ENCODE measurements at regions not wholly inside any gene's neighbourhood (a gene's known extent, or its start where the extent isn't known, plus 50 kb on each side); places are given as distances from the start of the nearest gene placed in this dataset.

DNA sequence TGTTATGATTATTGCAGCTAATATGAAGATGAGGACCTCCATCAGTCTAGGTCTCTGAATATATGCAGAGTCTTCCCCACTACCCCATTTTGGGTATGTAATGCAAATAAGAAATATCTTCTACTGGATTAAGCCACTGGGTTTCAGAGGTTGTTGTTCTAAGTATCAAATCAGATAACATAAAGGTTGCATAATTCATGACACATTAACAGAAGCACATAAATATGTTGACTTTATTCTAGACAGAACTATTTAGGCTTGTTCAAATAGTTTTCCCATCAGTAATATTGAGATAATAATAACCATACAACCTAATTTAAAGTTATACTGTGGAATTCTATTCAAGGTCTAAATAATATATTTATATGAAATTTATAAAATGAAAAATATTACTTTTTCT lies 157.1 kb downstream of the ETV1 start:
- TF ChIP-seq, protein P1, sequence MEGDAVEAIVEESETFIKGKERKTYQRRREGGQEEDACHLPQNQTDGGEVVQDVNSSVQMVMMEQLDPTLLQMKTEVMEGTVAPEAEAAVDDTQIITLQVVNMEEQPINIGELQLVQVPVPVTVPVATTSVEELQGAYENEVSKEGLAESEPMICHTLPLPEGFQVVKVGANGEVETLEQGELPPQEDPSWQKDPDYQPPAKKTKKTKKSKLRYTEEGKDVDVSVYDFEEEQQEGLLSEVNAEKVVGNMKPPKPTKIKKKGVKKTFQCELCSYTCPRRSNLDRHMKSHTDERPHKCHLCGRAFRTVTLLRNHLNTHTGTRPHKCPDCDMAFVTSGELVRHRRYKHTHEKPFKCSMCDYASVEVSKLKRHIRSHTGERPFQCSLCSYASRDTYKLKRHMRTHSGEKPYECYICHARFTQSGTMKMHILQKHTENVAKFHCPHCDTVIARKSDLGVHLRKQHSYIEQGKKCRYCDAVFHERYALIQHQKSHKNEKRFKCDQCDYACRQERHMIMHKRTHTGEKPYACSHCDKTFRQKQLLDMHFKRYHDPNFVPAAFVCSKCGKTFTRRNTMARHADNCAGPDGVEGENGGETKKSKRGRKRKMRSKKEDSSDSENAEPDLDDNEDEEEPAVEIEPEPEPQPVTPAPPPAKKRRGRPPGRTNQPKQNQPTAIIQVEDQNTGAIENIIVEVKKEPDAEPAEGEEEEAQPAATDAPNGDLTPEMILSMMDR (IDR thresholded peaks at IDR 0.05): no peak
- TF ChIP-seq EP300 (IDR thresholded peaks at IDR 0.05) (no peak), POLR2A (IDR thresholded peaks at IDR 0.05) (no peak)

Measured in sigmoid colon (tissue), 4 donors.